Activated CD4-positive, CD25-positive, alpha-beta regulatory T cell (primary cell): ENCODE measurements at regions not wholly inside any gene's neighbourhood (a gene's known extent, or its start where the extent isn't known, plus 50 kb on each side); places are given as distances from the start of the nearest gene placed in this dataset.
"Not testable (repeated sequence)": the region's sequence is repeated elsewhere in the genome, so short reads cannot be mapped to it uniquely, and the experiment has no call there.

Experiments used
- DNase-seq, 4 experiments: peaks; one replicate each; lab custom pipeline; 2025; lab: John Stamatoyannopoulos, UW

- no peak for DNase-seq
These were observed 118.7 kb upstream of the SLCO6A1 start for GRCh38 chr5:102617191-102618187.

DNA sequence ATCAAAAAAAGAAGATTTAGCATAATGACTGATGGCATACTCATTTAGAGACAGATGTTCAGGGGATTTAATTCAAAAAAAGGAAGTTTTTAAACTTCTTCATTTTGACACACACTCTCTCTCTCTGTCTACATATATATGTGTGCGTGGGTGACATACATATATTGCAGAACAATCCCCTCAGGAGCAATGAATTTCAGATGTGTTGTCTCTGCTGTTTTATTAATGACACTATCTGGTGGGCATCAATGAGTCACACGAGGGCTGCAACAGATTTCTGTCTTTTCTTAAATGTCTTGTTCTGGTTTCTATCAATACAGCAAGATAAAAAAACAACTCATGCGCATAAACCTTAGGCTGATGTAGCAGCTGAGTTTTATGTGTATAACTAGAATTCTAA, 123.5 kb upstream of the SLCO6A1 start:
- DNase-seq, result no peak

GRCh38 chr5:102623329-102624065, 124.7 kb upstream of the SLCO6A1 start:
- no peak for DNase-seq

GRCh38 chr5:102624405-102624804, 125.6 kb upstream of the SLCO6A1 start:
- DNase-seq, result no peak

DNA sequence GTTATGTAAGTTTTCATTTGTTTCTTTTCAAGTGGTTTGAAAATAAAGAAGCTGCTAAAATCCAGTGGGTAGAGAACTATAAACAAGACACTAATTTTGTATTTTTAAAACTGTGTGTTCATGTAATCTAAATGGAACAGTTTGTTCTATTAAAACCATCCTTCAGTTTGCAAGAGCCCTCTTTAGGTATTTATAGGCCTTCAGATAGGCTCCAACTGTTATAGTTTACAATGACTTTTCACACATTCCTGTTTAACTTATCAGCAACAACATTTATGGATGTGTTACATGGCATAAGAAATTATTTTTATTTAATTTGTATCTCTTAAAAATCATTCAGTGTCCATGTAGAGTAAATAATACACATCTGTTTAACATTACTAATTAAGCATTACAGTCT, 126.7 kb upstream of the SLCO6A1 start:
- DNase-seq, result no peak

DNA sequence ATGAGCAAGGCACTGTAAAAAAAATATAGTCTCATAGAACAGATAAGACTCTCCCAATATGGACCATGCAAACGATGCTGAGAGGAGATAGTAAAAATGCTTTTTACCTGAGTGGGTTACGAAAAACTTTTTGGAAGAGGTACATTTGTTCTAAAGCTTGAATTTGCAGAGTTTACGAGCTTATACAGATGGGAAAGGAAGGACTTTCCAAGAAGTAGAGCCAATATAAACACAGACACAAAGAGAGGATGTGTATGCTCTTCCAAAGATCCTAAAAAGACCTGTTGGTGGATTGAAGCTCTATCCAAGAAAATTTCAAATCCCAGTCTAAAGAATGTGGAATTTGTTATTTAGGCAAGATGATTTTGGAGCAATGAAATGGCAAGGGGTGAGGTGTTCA, 127.1 kb upstream of the SLCO6A1 start:
- no peak for DNase-seq

- DNase-seq, result no peak
These were observed 127.8 kb upstream of the PAM start for GRCh38 chr5:102627315-102627714.

DNA sequence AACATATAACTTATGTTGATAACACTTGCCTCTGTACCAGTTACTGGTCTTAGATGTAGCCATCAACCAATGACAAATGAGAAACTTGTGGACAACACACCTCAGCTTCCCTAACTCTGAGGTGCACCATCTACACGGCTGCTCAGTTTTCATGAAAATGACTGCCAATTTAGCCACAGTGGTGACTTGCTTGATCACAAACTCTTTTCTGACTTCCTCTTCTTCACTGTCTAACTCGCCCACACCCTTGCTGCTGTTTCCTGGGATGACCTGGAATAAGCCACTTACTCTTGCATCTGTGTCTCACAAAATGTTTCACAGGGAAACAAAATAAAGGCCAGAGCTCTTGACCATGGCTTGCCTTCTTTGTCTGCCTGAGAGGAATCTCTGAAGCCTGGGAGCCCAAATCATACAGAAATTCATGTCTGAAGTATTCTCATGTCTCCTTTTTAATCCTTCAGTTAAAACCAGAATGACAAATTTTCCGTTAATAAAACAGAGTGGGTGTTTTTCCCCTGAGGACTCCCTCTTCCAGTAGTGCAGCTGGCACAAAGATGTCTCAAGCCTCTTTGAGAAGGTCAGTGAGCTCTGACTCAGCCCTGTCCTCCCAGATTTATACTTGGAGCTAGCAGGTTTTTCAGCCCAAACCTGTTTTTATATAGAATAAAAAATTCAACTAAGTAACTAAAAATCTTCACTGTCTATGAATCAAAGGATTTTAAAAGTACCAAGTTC, 126.5 kb upstream of the PAM start:
- no peak for DNase-seq

DNA sequence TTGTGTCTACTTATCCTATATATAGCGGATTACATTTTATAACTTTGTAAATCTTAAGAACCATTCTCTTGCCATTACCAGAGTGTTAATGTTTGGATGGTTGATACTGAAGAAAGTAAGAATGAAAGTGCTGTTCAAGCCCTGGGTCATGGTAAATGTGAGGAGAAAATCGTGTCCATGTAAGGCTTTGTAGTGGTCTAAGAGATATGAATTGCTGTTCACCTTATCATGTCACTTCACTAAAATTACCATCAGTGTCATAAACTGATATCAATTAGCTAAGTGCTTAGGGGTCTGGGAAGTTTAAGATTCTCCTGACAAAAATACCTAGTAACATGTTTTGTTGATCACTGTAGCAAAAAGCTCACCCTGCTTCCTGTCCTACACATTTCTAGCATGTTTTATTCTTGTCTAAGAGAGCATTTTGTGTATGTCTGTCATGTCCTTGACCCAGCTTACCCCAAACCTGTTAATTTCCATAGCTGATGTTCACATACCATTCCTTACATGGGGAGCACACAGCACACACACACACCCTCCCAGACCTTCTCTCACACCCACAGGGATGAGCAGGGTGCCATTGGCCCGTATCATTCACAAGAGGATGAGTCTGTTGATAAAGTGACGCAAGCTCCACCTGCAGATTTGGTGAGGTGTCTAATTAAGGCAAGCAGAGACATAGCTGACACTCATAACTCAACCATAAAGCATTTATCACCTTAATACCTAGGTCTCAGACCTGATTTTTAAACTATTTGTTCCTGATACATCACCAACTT, 125.1 kb upstream of the PAM start:
- DNase-seq, result no peak

DNA sequence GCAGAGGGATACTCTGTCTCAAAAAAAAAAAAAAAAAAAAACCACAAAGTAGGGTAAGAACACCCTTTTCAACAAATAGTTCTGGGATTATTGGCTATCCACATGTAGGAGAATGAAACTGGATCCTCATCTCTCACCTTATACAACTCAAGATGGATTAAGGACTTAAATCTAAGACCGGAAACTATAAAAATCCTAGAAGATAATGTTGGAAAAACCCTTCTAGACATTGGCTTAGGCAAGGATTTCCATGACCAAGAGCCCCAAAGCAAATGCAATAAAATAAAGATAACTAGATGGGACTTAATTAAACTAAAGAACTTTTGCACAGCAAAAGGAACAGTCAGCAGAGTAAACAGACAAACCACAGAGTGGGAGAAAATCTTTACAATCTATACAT, 119.7 kb upstream of the PAM start:
- DNase-seq, result not testable (repeated sequence)

- DNase-seq, result no peak
These were observed 116.8 kb upstream of the PAM start for GRCh38 chr5:102638316-102638715.

- DNase-seq, result no peak
These were observed 116.0 kb upstream of the PAM start for GRCh38 chr5:102638912-102639652.

DNA sequence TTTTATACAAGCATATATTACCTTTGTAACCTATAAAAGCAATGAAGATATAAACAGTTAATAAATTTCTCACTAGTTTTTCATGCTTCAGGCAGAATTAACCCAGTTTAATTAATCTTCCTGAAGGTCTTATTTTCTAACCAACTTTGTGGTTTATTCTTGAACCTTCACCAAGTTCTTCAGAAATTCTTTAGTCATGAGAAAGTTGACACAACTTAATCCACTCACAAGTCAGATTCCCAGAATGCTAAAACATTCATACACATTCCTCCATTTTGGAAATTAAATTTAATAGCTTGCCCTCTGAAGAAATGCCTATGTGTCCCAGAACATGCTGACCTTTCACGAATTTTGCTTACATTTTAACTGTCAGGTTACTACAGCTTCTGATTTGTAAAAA, 105.4 kb upstream of the PAM start:
- no peak for DNase-seq

DNA sequence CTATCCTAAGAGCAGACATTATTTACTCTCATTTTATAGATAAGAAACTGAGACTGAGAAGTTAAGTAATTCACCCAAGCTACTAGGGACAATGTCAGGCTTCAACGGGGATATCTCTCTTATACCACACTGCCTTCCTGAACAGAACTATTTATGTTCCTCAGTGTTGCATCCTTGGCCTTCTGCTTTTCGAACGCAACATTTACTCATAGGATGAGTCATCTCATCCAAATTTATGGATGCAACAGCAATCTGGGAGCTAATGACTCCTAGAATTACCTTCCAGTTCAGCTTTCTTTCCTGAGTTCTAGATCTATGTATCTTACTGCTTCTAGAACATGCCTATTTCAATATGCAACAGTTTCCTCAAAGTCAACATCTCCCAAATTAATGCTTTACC, 103.6 kb upstream of the PAM start:
- DNase-seq, result no peak

- no peak for DNase-seq
These were observed 100.4 kb upstream of the PAM start for GRCh38 chr5:102654559-102655349.

DNA sequence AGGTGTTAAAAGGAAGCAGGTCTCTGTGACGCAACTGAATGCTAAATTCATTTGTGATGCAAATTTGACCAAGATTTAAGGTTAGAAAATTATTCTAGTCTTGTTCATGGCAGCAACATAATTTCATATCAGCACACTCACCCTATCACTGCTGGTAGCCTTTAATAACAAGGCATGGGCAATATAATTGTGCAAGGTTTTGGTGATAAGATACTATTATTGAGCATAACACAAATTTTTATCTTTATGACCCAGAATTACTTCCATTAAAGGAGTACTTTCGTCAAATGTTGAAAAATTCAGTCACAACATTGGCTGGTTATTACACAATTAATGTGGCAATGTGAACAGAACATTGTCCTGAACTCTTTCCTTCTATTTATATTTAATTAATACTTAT, 96.0 kb upstream of the PAM start:
- DNase-seq, result no peak

- DNase-seq, result no peak
These were observed 95.0 kb upstream of the PAM start for GRCh38 chr5:102660111-102660510.

DNA sequence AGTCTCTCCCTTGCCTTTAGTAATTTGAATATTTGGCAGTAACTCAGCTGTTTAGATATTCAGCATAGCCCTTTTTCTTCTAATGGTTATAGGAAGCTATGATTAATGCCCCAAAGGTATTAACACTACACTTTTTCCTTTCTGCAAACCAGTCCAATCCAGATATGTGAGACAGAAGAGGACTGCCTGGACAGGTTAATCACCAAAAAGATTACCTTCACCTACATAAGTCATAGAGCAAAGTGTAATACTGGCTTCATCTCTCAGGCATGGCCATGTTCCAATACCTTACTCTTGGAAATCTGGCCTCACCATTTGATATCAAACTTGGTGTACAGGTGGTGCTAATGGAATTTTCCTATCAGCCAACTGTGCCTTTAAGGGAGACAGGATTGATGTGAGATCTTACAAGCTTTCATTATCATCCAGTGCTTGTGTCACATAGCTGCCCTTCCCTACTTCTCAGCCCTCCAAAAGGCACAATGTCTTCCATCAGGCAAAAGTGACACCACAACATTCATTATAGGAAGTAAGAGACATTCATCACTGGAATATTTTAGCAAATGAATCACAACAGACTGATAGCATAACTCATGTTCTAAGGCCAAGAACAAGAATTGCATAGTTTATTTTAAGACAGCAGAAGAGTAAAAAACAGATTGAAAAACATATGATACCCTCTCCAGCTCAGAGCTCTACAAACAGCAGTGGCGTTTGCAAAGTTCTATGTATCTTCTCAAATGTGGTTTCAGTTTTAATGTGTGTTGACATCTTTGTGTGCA, 91.2 kb upstream of the PAM start:
- no peak for DNase-seq

- no peak for DNase-seq
These were observed 90.3 kb upstream of the PAM start for GRCh38 chr5:102664616-102665335.
